Mucosa of gallbladder (tissue), 1 donor: ENCODE measurements at regions not wholly inside any gene's neighbourhood (a gene's known extent, or its start where the extent isn't known, plus 50 kb on each side); places are given as distances from the start of the nearest gene placed in this dataset.
"Not testable (repeated sequence)": the region's sequence is repeated elsewhere in the genome, so short reads cannot be mapped to it uniquely, and the experiment has no call there.

Source experiments
- DNase-seq: peaks from one replicate; pipeline ENCODE4 v3.0.0-alpha.2; 2020; ENCODE audit warnings: low spot score
- donor health status: DM: no; HTN: no; CAD: no.

DNA sequence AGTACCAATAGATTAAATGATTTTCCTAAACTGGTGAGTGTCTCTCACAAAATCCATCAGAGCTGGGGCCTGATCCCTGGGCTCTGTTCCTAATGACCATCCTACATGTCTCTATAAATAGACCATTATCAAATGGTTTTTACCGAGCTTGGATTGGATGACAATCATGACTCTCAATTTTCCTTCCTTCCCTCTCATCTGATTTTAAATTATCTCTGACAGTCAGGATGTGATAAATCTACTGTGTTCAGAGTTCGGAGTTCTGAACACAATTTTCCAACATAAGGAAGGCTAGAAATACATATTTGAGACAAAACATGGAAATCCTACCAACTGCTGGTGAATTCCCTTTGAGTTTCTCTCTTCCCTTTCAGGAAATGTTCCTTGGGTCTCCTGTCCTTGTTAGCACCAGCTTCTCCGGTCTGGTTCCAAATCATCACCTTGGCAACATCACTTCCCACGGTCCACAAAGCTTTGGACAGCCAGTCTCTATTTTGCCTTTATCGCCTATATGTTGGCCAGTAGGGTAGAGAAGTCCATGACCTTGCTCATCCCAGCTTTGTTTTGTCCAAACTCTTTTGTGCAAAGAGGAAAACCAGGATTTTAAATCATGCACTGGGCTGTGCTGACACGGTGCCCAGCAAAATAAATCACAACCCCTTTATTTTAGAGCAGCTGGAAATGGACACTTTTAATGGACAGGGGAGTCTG, 139.6 kb upstream of the ITGA6 start:
- no peak for DNase-seq

DNA sequence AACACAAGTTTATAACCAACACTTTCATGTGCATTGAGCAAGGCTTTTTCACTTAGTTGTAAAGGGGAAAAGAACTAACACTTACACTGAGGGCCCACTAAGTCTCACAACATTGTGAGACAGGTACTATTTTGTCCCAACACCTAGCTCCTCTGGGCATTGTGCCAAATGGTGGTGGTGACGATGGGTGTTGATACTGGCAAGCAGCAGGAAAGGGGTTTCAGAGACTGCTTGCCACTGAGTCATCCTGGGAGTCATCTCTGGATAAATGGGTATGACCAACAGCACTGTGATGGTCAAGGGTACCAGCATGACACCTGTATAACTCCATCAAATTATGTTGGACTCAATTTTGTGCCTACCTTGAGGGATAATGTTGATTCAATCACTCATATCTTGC, 138.8 kb upstream of the ITGA6 start:
- DNase-seq = no peak

DNA sequence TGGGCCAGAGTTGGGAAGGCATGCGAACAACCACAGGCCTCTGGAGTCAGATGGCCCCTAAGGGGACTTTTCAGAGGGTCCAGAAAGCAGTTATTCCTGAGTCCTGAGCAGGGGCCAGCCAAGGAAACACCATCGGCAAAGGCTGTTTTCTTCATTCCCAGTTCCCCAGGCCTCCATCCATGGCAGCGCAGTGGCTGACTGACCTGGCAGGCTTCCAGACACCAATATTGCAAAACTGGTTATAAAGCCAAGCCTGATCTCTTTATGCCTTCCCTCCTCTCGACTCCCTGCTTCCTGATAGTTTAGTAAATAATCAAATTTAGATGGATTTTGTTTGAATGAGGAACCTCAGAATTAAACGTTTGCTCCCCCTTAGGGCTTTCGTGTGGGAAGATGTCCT, 133.4 kb upstream of the ITGA6 start:
- DNase-seq = peak; percentile 42

DNA sequence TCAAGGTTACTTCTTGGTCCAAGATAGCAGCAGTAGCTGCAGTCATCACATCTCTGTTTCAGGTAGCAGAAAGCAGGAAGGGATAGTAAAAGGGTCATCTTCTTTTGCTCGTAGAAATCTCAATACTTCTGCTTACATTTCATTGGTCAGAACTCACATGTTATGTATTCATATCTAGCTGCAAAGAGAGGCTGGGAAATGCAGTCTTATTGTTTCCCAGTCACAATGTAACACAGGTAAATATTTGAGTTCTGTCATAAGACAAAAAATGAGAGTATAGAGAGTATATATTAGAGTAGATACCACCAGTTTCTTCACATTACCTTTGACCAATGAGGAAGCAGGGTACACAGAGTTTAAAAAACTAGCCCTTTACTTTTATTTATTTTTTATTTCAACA, 132.4 kb upstream of the ITGA6 start:
- DNase-seq = no peak

GRCh38 chr2:172295677-172296076, 131.7 kb upstream of the ITGA6 start:
- no peak for DNase-seq

GRCh38 chr2:172296267-172297046, 130.9 kb upstream of the ITGA6 start:
- no peak for DNase-seq

GRCh38 chr2:172297531-172297930, 129.9 kb upstream of the ITGA6 start:
- no peak for DNase-seq

GRCh38 chr2:172297950-172298349, 129.4 kb upstream of the ITGA6 start:
- no peak for DNase-seq

DNA sequence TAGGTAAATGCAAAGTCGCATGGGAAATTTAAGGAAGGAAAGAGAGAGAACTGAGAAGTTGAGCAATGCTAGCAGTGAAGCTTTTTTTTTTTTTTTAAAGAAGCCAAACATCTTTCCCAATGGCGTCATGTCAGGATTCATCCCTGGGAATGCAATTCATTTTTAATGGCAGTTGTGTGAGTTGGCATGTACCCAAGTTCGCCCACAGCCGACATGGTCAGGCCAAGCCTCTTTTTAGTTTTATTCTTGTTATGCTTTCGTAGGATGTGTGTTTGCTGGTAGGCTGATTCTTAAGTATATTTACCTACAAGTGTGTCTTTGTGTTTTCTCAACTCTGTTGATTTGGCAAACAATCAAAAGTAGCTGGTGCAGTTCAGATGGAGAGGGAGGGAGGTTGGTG, 127.6 kb upstream of the ITGA6 start:
- DNase-seq = no peak

- no peak for DNase-seq
These were observed 126.5 kb upstream of the ITGA6 start for GRCh38 chr2:172300851-172301250.

- no peak for DNase-seq
These were observed 122.3 kb upstream of the ITGA6 start for GRCh38 chr2:172305066-172305465.

DNA sequence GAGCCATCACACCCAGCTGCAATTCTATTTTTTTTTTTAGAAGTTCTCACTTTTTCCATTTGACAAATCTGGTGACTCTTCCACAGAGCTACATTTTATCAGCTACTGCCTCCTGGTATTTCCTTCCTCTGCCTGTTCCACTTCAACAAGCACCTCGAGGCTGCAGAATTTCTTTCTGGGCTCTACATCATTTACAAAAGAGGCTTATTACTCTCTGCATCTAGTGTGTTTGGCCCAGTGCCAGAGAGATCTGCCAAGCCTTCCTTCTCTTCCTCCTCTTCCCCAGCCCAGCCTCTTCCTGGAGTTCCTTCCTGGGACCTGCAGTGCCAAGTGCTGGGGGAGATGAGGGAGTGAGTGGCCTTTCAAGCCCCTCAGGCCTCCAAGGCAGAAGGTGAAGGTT, 119.6 kb upstream of the ITGA6 start:
- DNase-seq = peak; percentile 43

DNA sequence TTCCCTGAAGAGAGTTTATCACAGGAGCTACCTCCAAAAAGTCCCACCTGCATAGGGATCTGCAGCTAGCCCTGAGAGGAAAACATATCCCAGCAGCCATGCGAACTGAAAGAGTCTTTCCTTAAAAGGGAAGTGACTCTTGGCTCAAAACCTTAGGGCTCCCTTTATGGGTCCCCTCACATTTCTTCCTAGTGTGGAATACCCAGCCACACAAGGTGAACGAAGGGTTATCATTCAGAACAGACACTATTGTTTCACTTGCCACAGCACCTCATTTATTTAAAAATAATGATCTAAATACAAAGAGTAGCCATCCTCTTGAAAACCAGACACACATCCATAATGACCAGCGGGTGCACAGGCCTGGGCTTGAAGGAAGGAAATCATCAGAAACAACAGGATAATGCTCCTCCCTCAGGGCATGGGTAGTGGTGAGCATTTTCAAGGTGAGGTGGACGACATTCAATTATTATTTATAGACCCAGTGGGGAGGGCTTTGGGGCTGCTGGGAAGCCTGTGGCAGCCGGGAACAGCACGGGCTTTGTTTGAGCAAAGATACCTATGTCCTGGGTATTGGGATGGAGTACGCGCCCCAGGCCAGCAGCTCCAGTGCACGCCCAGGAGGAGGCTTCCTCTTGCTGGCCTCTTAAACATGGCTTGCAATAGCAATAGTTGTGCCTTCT, 119.0 kb upstream of the ITGA6 start:
- no peak for DNase-seq

DNA sequence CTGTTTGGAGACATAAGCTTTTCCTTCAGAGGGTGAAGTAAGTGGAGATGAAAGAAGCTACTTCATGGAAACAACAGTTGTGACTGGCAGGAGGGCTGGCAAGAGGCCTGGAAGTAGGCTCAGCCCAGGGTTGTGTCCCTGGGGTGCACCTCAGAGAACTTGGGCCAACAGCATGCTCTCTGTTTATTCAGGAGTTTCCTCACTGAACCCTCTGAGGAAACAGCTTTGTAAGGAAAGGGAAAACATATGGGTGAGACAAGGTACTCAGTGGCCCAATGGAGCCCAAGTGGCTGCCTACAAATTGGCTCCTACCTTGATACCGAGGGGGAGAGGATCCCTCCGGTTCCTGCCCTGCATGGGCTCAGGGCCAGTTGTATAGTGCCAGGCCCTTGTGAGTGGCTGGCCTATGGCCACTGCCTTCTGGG, 115.5 kb upstream of the ITGA6 start:
- peak; percentile 20 for DNase-seq

- no peak for DNase-seq
These were observed 113.6 kb upstream of the ITGA6 start for GRCh38 chr2:172313715-172314341.

GRCh38 chr2:172315070-172315469, 112.3 kb upstream of the ITGA6 start:
- DNase-seq = not testable (repeated sequence)

- DNase-seq = no peak
These were observed 105.3 kb upstream of the ITGA6 start for GRCh38 chr2:172322049-172322448.

DNA sequence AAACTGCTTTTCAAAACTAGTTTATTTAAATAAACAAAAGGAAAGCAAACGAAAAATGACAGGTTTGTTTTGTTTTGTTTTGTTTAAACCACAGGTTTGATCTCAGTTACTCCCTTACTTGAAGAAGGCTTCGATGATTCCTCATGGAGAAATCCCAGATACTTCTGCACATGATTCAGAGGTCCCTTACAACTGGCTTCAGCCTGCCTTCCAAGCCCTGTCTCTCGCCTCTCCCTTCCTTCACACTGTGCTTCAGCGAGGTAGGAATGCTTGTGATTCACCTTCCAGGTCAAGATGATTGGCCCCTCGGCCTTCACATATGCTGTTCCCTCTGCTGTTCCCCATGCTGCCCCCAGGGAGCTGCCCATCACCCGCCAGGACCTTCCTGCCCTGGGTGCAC, 104.1 kb upstream of the ITGA6 start:
- DNase-seq = no peak

- DNase-seq = no peak
These were observed 103.4 kb upstream of the ITGA6 start for GRCh38 chr2:172323861-172324597.

DNA sequence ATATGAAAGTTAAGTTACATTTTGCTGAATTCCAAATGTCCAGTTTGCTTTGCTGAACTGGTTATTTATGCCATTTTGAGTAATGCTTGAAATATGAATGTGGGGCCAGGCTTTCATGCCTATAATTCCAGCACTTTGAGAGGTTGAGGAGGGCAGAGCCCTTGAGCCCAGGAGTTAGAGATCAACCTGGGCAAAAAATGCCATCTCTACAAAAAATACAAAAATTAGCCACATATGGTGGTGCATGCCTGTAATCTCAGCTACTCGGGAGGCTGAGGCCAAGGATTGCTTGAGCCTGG, 101.2 kb upstream of the ITGA6 start:
- no peak for DNase-seq

- DNase-seq = no peak
These were observed 99.1 kb upstream of the ITGA6 start for GRCh38 chr2:172328103-172328841.
